ENCODE measurements at regions not wholly inside any gene's neighbourhood (a gene's known extent, or its start where the extent isn't known, plus 50 kb on each side); places are given as distances from the start of the nearest gene placed in this dataset.
"Not testable (repeated sequence)": the region's sequence is repeated elsewhere in the genome, so short reads cannot be mapped to it uniquely, and the experiment has no call there.

DNA sequence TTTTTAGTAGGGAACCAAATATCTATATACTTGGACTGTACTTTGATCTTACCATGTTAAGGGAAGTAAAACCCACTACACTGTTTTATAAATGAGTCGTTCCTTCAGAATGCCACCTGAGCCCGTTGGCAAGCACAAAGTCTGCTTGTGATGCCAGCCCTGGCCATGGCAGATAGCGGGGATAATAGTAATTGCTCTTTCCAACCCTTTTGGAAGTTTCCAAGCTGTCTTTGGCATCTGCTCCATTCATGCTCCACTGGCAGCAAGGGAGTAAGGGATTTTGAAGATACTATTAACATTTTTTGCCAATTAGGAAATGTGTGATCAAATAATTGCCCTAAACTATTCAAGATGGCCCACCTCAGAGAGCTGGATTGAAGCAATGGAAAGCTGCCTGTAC is 689.2 kb upstream of the SLIT2 start:
- Histone ChIP-seq H3K27me3 (replicated peaks; ENCODE audit: control insufficient read depth, insufficient read depth, low read length) (no peaks in the 10 kb centered on the region), H3K36me3 (ENCODE audit: control insufficient read depth, insufficient read depth, low read length) (no peaks in the 10 kb centered on the region), H3K4me1 (no peaks in the 10 kb centered on the region), H3K9me3 (no peaks in the 10 kb centered on the region), H3K4me3 (ENCODE audit: low read depth, low read length) (no peak overlapping the region)
- H3K4me3 Mint-ChIP-seq (ENCODE audit: unreplicated experiment), result no peak overlapping the region
- no TSS peak for BruUV-seq (replicated peaks)
- no peaks in the 10 kb centered on the region for H3K4me1 Mint-ChIP-seq (ENCODE audit: low read depth, unreplicated experiment)
- H3K36me3 Mint-ChIP-seq (ENCODE audit: insufficient read depth, unreplicated experiment), result no peaks in the 10 kb centered on the region
- intact Hi-C loops (cut with micrococcal nuclease; ENCODE audit: unreplicated experiment), result no loop called here
- TF ChIP-seq, protein P1, sequence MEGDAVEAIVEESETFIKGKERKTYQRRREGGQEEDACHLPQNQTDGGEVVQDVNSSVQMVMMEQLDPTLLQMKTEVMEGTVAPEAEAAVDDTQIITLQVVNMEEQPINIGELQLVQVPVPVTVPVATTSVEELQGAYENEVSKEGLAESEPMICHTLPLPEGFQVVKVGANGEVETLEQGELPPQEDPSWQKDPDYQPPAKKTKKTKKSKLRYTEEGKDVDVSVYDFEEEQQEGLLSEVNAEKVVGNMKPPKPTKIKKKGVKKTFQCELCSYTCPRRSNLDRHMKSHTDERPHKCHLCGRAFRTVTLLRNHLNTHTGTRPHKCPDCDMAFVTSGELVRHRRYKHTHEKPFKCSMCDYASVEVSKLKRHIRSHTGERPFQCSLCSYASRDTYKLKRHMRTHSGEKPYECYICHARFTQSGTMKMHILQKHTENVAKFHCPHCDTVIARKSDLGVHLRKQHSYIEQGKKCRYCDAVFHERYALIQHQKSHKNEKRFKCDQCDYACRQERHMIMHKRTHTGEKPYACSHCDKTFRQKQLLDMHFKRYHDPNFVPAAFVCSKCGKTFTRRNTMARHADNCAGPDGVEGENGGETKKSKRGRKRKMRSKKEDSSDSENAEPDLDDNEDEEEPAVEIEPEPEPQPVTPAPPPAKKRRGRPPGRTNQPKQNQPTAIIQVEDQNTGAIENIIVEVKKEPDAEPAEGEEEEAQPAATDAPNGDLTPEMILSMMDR (IDR thresholded peaks at IDR 0.05; ENCODE audit: insufficient read depth in 1 of 2, low read depth in 1 of 2, low read length in 1 of 2, severe bottlenecking in 1 of 2, unreplicated experiment in 1 of 2), result no peak
- no peak for DNase-seq
- POLR2A ChIA-PET, result no interaction called here
- peaks cover 9% of the 10 kb centered on the region for H3K9me3 Mint-ChIP-seq (ENCODE audit: unreplicated experiment)
- CTCF ChIA-PET, result no interaction called here
- H3K27ac Mint-ChIP-seq (ENCODE audit: unreplicated experiment), result no peak overlapping the region
- H3K27me3 Mint-ChIP-seq (ENCODE audit: insufficient read depth, unreplicated experiment), result peaks cover 4% of the 10 kb centered on the region

DNA sequence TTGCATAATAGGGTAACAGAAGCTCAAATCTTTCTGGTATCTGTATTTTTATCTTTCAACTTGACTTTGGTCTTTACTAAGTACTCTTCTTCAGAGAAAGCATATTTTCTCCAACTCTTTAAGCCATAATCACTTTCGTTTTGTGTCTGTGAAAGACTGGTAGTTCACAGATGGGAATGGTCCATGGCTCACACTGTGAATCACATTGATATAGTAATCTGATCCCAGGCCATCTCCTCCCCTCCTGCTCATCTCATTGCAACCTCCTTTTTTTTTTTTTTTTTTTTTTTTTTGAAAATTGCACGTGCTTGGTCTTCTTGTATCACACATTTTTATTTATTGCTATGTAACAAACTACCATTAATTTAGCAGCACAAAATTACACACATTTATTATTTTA is 694.5 kb upstream of the SLIT2 start:
- Mint-ChIP-seq H3K36me3 (ENCODE audit: insufficient read depth, unreplicated experiment) (no peaks in the 10 kb centered on the region), H3K27me3 (ENCODE audit: insufficient read depth, unreplicated experiment) (peaks cover 4% of the 10 kb centered on the region), H3K9me3 (ENCODE audit: unreplicated experiment) (peaks cover 7% of the 10 kb centered on the region), H3K4me3 (ENCODE audit: unreplicated experiment) (no peak overlapping the region), H3K27ac (ENCODE audit: unreplicated experiment) (no peak overlapping the region), H3K4me1 (ENCODE audit: low read depth, unreplicated experiment) (no peaks in the 10 kb centered on the region)
- no peaks in the 10 kb centered on the region for H3K4me1 ChIP-seq
- intact Hi-C loops (cut with micrococcal nuclease; ENCODE audit: unreplicated experiment), result no loop called here
- H3K27me3 ChIP-seq (replicated peaks; ENCODE audit: control insufficient read depth, insufficient read depth, low read length), result no peaks in the 10 kb centered on the region
- TF ChIP-seq, protein P1 (IDR thresholded peaks at IDR 0.05; ENCODE audit: insufficient read depth in 1 of 2, low read depth in 1 of 2, low read length in 1 of 2, severe bottlenecking in 1 of 2, unreplicated experiment in 1 of 2), result no peak
- DNase-seq, result no peak
- ChIA-PET POLR2A (no interaction called here), CTCF (no interaction called here)
- no peak overlapping the region for H3K4me3 ChIP-seq (ENCODE audit: low read depth, low read length)
- no peaks in the 10 kb centered on the region for H3K36me3 ChIP-seq (ENCODE audit: control insufficient read depth, insufficient read depth, low read length)
- BruUV-seq (replicated peaks), result no TSS peak
- H3K9me3 ChIP-seq, result no peaks in the 10 kb centered on the region

DNA sequence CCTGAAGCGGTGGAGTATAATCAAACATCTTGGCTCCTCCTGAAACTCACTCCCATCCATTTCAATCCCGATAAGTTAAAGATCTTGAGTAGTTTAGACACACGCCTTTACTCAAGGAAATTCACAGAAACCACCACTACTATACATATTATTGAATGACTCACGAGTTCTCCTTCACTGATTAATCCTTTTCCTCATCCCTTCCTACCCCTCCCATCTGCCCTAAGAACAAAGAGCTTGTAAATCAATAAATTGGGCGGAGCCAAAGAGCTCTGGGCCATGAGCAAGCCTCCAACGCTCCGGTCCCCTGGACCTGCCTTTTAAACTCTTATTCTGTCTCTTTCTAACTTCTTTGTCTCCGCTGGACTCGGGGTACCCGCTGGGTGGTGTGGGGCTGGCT is 695.4 kb upstream of the SLIT2 start:
- H3K36me3 Mint-ChIP-seq (ENCODE audit: insufficient read depth, unreplicated experiment); intact Hi-C loops (cut with micrococcal nuclease; ENCODE audit: unreplicated experiment); H3K27ac Mint-ChIP-seq (ENCODE audit: unreplicated experiment); H3K36me3 ChIP-seq (ENCODE audit: control insufficient read depth, insufficient read depth, low read length); BruUV-seq (replicated peaks); H3K9me3 Mint-ChIP-seq (ENCODE audit: unreplicated experiment); H3K4me3 ChIP-seq (ENCODE audit: low read depth, low read length); DNase-seq; H3K4me1 Mint-ChIP-seq (ENCODE audit: low read depth, unreplicated experiment); POLR2A ChIA-PET; CTCF ChIA-PET; H3K4me1 ChIP-seq; H3K4me3 Mint-ChIP-seq (ENCODE audit: unreplicated experiment); H3K27me3 Mint-ChIP-seq (ENCODE audit: insufficient read depth, unreplicated experiment); H3K27me3 ChIP-seq (replicated peaks; ENCODE audit: control insufficient read depth, insufficient read depth, low read length); H3K9me3 ChIP-seq: not testable (repeated sequence)

DNA sequence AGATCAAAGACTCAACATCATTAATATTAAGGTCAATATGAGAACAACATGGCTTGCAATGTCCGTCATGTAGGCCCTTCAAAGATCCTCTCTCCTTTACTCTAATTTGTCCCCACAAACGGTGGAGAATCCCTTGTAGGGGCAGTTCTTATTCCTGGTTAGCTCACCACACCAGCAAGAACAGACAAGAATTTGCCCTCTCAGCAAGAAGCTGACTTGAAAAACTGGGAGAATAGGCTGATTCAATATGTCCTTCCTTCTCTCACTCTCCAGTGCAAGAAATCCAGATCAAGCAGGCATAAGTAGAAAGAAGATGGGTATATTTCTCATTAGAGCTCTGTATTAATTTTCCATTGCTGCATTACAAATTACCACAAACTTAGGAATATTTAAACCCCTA is 704.2 kb upstream of the SLIT2 start:
- Histone ChIP-seq H3K36me3 (ENCODE audit: control insufficient read depth, insufficient read depth, low read length) (no peaks in the 10 kb centered on the region), H3K4me1 (no peaks in the 10 kb centered on the region), H3K4me3 (ENCODE audit: low read depth, low read length) (no peak overlapping the region), H3K27me3 (replicated peaks; ENCODE audit: control insufficient read depth, insufficient read depth, low read length) (no peaks in the 10 kb centered on the region), H3K9me3 (no peaks in the 10 kb centered on the region)
- DNase-seq, result no peak
- no peak overlapping the region for H3K4me3 Mint-ChIP-seq (ENCODE audit: unreplicated experiment)
- H3K27ac Mint-ChIP-seq (ENCODE audit: unreplicated experiment), result no peak overlapping the region
- intact Hi-C loops (cut with micrococcal nuclease; ENCODE audit: unreplicated experiment), result no loop called here
- no peaks in the 10 kb centered on the region for H3K4me1 Mint-ChIP-seq (ENCODE audit: low read depth, unreplicated experiment)
- CTCF ChIA-PET, result no interaction called here
- POLR2A ChIA-PET, result no interaction called here
- no TSS peak for BruUV-seq (replicated peaks)
- TF ChIP-seq, protein P1 (IDR thresholded peaks at IDR 0.05; ENCODE audit: insufficient read depth in 1 of 2, low read depth in 1 of 2, low read length in 1 of 2, severe bottlenecking in 1 of 2, unreplicated experiment in 1 of 2), result no peak
- H3K27me3 Mint-ChIP-seq (ENCODE audit: insufficient read depth, unreplicated experiment), result no peaks in the 10 kb centered on the region
- no peaks in the 10 kb centered on the region for H3K9me3 Mint-ChIP-seq (ENCODE audit: unreplicated experiment)
- no peaks in the 10 kb centered on the region for H3K36me3 Mint-ChIP-seq (ENCODE audit: insufficient read depth, unreplicated experiment)

Measured in Caco-2 (cell line).